CD14-positive monocyte (primary cell): ENCODE measurements at regions not wholly inside any gene's neighbourhood (a gene's known extent, or its start where the extent isn't known, plus 50 kb on each side); places are given as distances from the start of the nearest gene placed in this dataset.

Source experiments
- DNase-seq, 3 donors: peaks; one replicate each; pipeline ENCODE4 v3.0.0-alpha.2; 2011 to 2022
- H2AFZ ChIP-seq: 2 replicates; pipeline ENCODE4 v1.6.0; 2012; ENCODE audit warnings: mild to moderate bottlenecking, low read depth, low read length, inconsistent platforms; ENCODE audit not compliant: insufficient read depth, poor library complexity, severe bottlenecking
- H3K27ac ChIP-seq, 2 donors: 1 replicate in 1 of 2; 2 replicates in 1 of 2; pipeline ENCODE4 v1.5.1; 2012 to 2013; ENCODE audit warnings: low read length in 2 of 2, control low read depth in 1 of 2, inconsistent platforms in 1 of 2, low read depth in 1 of 2, mild to moderate bottlenecking in 1 of 2
- H3K27me3 ChIP-seq, 2 donors: one replicate each; pipeline versions ENCODE4 v1.6.0 to v1.6.1; 2011 to 2013; ENCODE audit warnings: low read length in 2 of 2; ENCODE audit not compliant: control insufficient read depth in 2 of 2, insufficient read depth in 2 of 2
- H3K36me3 ChIP-seq, 2 donors: replicated peaks in 1 of 2; 1 replicate in 1 of 2; 2 replicates in 1 of 2; pipeline versions ENCODE4 v1.5.1 to v1.6.1; 2012 to 2013; ENCODE audit warnings: low read length in 2 of 2, control low read depth in 1 of 2, inconsistent platforms in 1 of 2, mild to moderate bottlenecking in 1 of 2; ENCODE audit not compliant: insufficient read depth in 2 of 2, control insufficient read depth in 1 of 2
- H3K4me1 ChIP-seq, 2 donors: 1 replicate in 1 of 2; 2 replicates in 1 of 2; pipeline versions ENCODE4 v1.5.1 to v1.6.1; 2012 to 2013; ENCODE audit warnings: low read length in 2 of 2, control low read depth in 1 of 2, inconsistent platforms in 1 of 2, mild to moderate bottlenecking in 1 of 2, moderate library complexity in 1 of 2; ENCODE audit not compliant: insufficient read depth in 2 of 2, control insufficient read depth in 1 of 2
- H3K4me2 ChIP-seq: replicated peaks from 2 replicates; pipeline ENCODE3; 2012; ENCODE audit warnings: low read length, moderate library complexity, mild to moderate bottlenecking; ENCODE audit not compliant: poor library complexity, severe bottlenecking; ENCODE audit errors: extremely low read depth
- H3K4me3 ChIP-seq, 3 experiments: fragments of 200-600 bp in 1 of 3; sonication (generic) in 1 of 3; replicated peaks in 1 of 3; 1 replicate in 2 of 3; 2 replicates in 1 of 3; pipeline ENCODE4 v1.5.1; 2011 to 2013; ENCODE audit warnings: low read length in 3 of 3, mild to moderate bottlenecking in 3 of 3, control low read depth in 2 of 3, low read depth in 2 of 3, inconsistent platforms in 1 of 3, moderate library complexity in 1 of 3
- H3K79me2 ChIP-seq: 2 replicates; pipeline ENCODE4 v1.6.0; 2012; ENCODE audit warnings: mild to moderate bottlenecking, control low read depth, inconsistent platforms, low read length, moderate library complexity; ENCODE audit not compliant: insufficient read depth
- H3K9ac ChIP-seq: 2 replicates; pipeline ENCODE4 v1.6.0; 2017; ENCODE audit warnings: low read length, mild to moderate bottlenecking; ENCODE audit not compliant: insufficient read depth, poor library complexity, severe bottlenecking
- H3K9me3 ChIP-seq, 2 donors: replicated peaks in 1 of 2; 1 replicate in 1 of 2; 2 replicates in 1 of 2; pipeline versions ENCODE4 v1.5.1 to v1.6.1; 2012 to 2013; ENCODE audit warnings: low read length in 2 of 2, control low read depth in 1 of 2; ENCODE audit not compliant: control insufficient read depth in 1 of 2, insufficient read depth in 1 of 2
- H4K20me1 ChIP-seq: 2 replicates; pipeline ENCODE4 v1.6.0; 2012; ENCODE audit warnings: mild to moderate bottlenecking, low read length, control low read depth, moderate library complexity; ENCODE audit not compliant: insufficient read depth
- H3K27ac Mint-ChIP-seq, 7 donors: one replicate each; pipeline ENCODE4 v1.8.0; 2020; ENCODE audit warnings: mild to moderate bottlenecking in 7 of 7, mixed read lengths in 7 of 7, moderate library complexity in 6 of 7, inconsistent platforms in 2 of 7
- H3K27me3 Mint-ChIP-seq, 3 donors: one replicate each; pipeline ENCODE4 v1.8.0; 2021 to 2022; ENCODE audit warnings: low read depth in 3 of 3, mild to moderate bottlenecking in 3 of 3, mixed read lengths in 3 of 3, moderate library complexity in 3 of 3, inconsistent platforms in 1 of 3
- H3K36me3 Mint-ChIP-seq, 2 donors: one replicate each; pipeline ENCODE4 v1.8.0; 2020; ENCODE audit warnings: mixed read lengths in 2 of 2, inconsistent platforms in 1 of 2, mild to moderate bottlenecking in 1 of 2
- H3K4me1 Mint-ChIP-seq: one replicate; pipeline ENCODE4 v1.8.0; 2020; ENCODE audit warnings: mild to moderate bottlenecking, mixed read lengths
- H3K4me3 Mint-ChIP-seq, 2 donors: one replicate each; pipeline ENCODE4 v1.8.0; 2020; ENCODE audit warnings: mild to moderate bottlenecking in 2 of 2, mixed read lengths in 2 of 2, moderate library complexity in 1 of 2
- H3K9me3 Mint-ChIP-seq, 7 donors: one replicate each; pipeline ENCODE4 v1.8.0; 2020 to 2022; ENCODE audit warnings: mixed read lengths in 7 of 7, mild to moderate bottlenecking in 6 of 7, moderate library complexity in 6 of 7, inconsistent platforms in 2 of 7
- CTCF ChIP-seq: fragments of 200-600 bp; IDR thresholded peaks from one replicate; pipeline ENCODE4 v1.8.0; 2022; ENCODE audit warnings: antibody characterized with exemption, mild to moderate bottlenecking
- WGBS: methylation state at CpG from one replicate; pipeline ENCODE4 v1.1.5; 2013; ENCODE audit warnings: missing lambda C conversion rate; ENCODE audit not compliant: insufficient coverage; 5-methylcytosine and 5-hydroxymethylcytosine counted together
- intact Hi-C, 2 donors: fragments of 100-400 bp; cut with micrococcal nuclease; formaldehyde crosslinking; loops; one replicate each; pipeline versions ENCODE4 v1.15.0 to v1.15.1; 2023

GRCh38 chr7:26924149-26924767 is 59.9 kb upstream of the SKAP2 start:
- no peak overlapping the region for H3K4me3 ChIP-seq
- H3K27ac ChIP-seq: no peak overlapping the region
- H3K27me3 ChIP-seq: no peaks in the 10 kb centered on the region
- no peaks in the 10 kb centered on the region for H3K79me2 ChIP-seq
- H3K4me2 ChIP-seq: no peak overlapping the region
- WGBS: no CpG with 5 or more reads among the region's 2 CpGs
- Mint-ChIP-seq H3K4me1 (no peaks in the 10 kb centered on the region), H3K27ac (no peak overlapping the region), H3K27me3 (peaks cover 0 to 2% (median 0%) of the 10 kb centered on the region in 3 donors), H3K9me3 (peaks cover 0 to 1% (median 0%) of the 10 kb centered on the region in 7 donors), H3K4me3 (no peak overlapping the region), H3K36me3 (no peaks in the 10 kb centered on the region)
- DNase-seq: no peak
- H2AFZ ChIP-seq: no peak overlapping the region
- no peaks in the 10 kb centered on the region for H3K4me1 ChIP-seq
- H3K9ac ChIP-seq: no peak overlapping the region
- intact Hi-C loops: no loop called here
- no peaks in the 10 kb centered on the region for H3K9me3 ChIP-seq
- no peaks in the 10 kb centered on the region for H3K36me3 ChIP-seq
- no peak for TF ChIP-seq CTCF
- no peaks in the 10 kb centered on the region for H4K20me1 ChIP-seq

- no peak for DNase-seq
- Histone ChIP-seq H3K27ac (no peak overlapping the region), H3K4me1 (no peaks in the 10 kb centered on the region), H3K4me2 (no peak overlapping the region), H3K9ac (no peak overlapping the region), H3K79me2 (no peaks in the 10 kb centered on the region), H3K36me3 (no peaks in the 10 kb centered on the region), H3K27me3 (no peaks in the 10 kb centered on the region), H3K9me3 (no peaks in the 10 kb centered on the region), H4K20me1 (no peaks in the 10 kb centered on the region), H3K4me3 (no peak overlapping the region), H2AFZ (no peak overlapping the region)
- Mint-ChIP-seq H3K36me3 (no peaks in the 10 kb centered on the region), H3K4me1 (no peaks in the 10 kb centered on the region), H3K4me3 (no peak overlapping the region), H3K27ac (no peak overlapping the region), H3K9me3 (peaks cover 0 to 1% (median 0%) of the 10 kb centered on the region in 7 donors), H3K27me3 (peaks cover 0 to 4% (median 3%) of the 10 kb centered on the region in 3 donors)
- intact Hi-C loops: no loop called here
- WGBS: no CpG with 5 or more reads among the region's 2 CpGs
- TF ChIP-seq CTCF: no peak
Measured at GRCh38 chr7:26919906-26920493, 55.6 kb upstream of the SKAP2 start.
